Loucy (cell line): ENCODE measurements at regions not wholly inside any gene's neighbourhood (a gene's known extent, or its start where the extent isn't known, plus 50 kb on each side); places are given as distances from the start of the nearest gene placed in this dataset.

ENCODE experiments used
- H2AFZ ChIP-seq: fragments of 200-600 bp; sonication (generic); 2 replicates; pipeline ENCODE4 v1.6.0; 2016; ENCODE audit warnings: antibody characterized with exemption, mild to moderate bottlenecking, low read length, moderate library complexity
- H3F3A ChIP-seq: fragments of 200-600 bp; 2 replicates; pipeline ENCODE4 v1.6.0; 2016; ENCODE audit warnings: antibody characterized with exemption, low read depth, mild to moderate bottlenecking
- H3K27me3 ChIP-seq: fragments of 200-600 bp; sonication (generic); 2 replicates; pipeline ENCODE4 v1.6.1; 2014; ENCODE audit warnings: low read length, mild to moderate bottlenecking; ENCODE audit not compliant: insufficient read depth, poor library complexity, severe bottlenecking
- H3K36me3 ChIP-seq: fragments of 200-600 bp; sonication (generic); 2 replicates; pipeline ENCODE4 v1.6.1; 2016; ENCODE audit warnings: low read length; ENCODE audit not compliant: insufficient read depth
- H3K4me1 ChIP-seq: fragments of 200-600 bp; sonication (generic); 2 replicates; pipeline ENCODE4 v1.5.1; 2014; ENCODE audit warnings: low read length, mild to moderate bottlenecking; ENCODE audit not compliant: insufficient read depth, poor library complexity, severe bottlenecking
- H3K4me2 ChIP-seq: fragments of 200-600 bp; sonication (generic); 2 replicates; pipeline ENCODE4 v1.6.0; 2014; ENCODE audit warnings: antibody characterized with exemption, low read length, low read depth, mild to moderate bottlenecking; ENCODE audit not compliant: poor library complexity, severe bottlenecking
- H3K4me3 ChIP-seq: fragments of 200-600 bp; sonication (generic); 2 replicates; pipeline ENCODE4 v1.5.1; 2014; ENCODE audit warnings: low read length, mild to moderate bottlenecking, mixed read lengths; ENCODE audit not compliant: poor library complexity, severe bottlenecking
- H3K79me2 ChIP-seq: fragments of 200-600 bp; sonication (generic); 2 replicates; pipeline ENCODE4 v1.6.1; 2014; ENCODE audit warnings: low read length; ENCODE audit not compliant: insufficient read depth
- H3K9ac ChIP-seq: fragments of 200-600 bp; sonication (generic); 2 replicates; pipeline ENCODE4 v1.6.0; 2014; ENCODE audit warnings: mild to moderate bottlenecking, low read depth, low read length, moderate library complexity; ENCODE audit not compliant: poor library complexity, severe bottlenecking
- H3K9me2 ChIP-seq: fragments of 200-600 bp; sonication (generic); replicated peaks from 2 replicates; pipeline ENCODE4 v1.6.1; 2016; ENCODE audit warnings: low read depth, low read length, mixed read lengths
- H3K9me3 ChIP-seq: fragments of 200-600 bp; sonication (generic); 2 replicates; pipeline ENCODE4 v1.6.1; 2014; ENCODE audit warnings: mild to moderate bottlenecking, antibody characterized with exemption, low read length, low read depth; ENCODE audit not compliant: insufficient read depth
- H4K20me1 ChIP-seq: fragments of 200-600 bp; sonication (generic); 2 replicates; pipeline ENCODE4 v1.6.0; 2014; ENCODE audit warnings: antibody characterized with exemption, low read length, mild to moderate bottlenecking; ENCODE audit not compliant: insufficient read depth, poor library complexity, severe bottlenecking
- CTCF ChIP-seq: fragments of 200-600 bp; sonication (generic); conservative IDR thresholded peaks from 2 replicates; pipeline ENCODE4 v1.5.1; 2014; ENCODE audit warnings: mild to moderate bottlenecking, antibody characterized with exemption, low read length
- EZH2phosphoT487 ChIP-seq: fragments of 200-600 bp; IDR thresholded peaks from 2 replicates; pipeline ENCODE4 v1.6.1; 2018; ENCODE audit warnings: antibody characterized with exemption, mild to moderate bottlenecking, moderate library complexity, borderline replicate concordance

- Histone ChIP-seq H3K9me3 (no peaks in the 10 kb centered on the region), H3K9me2 (no peaks in the 10 kb centered on the region), H3K36me3 (no peaks in the 10 kb centered on the region), H3K4me3 (no peak overlapping the region), H3K79me2 (no peaks in the 10 kb centered on the region), H3K4me1 (no peaks in the 10 kb centered on the region), H2AFZ (no peak overlapping the region), H4K20me1 (no peaks in the 10 kb centered on the region), H3K27me3 (no peaks in the 10 kb centered on the region), H3K9ac (no peak overlapping the region), H3K4me2 (no peak overlapping the region), H3F3A (no peaks in the 10 kb centered on the region)
- TF ChIP-seq CTCF (no peak), EZH2phosphoT487 (no peak)
Observed at GRCh38 chr3:73718326-73719110, 93.8 kb upstream of the PDZRN3 start.

GRCh38 chr3:73716418-73716817, 91.7 kb upstream of the PDZRN3 start:
- Histone ChIP-seq H3K9me2 (no peaks in the 10 kb centered on the region), H3K9me3 (no peaks in the 10 kb centered on the region), H3K4me1 (no peaks in the 10 kb centered on the region), H2AFZ (no peak overlapping the region), H3K36me3 (no peaks in the 10 kb centered on the region), H3K9ac (no peak overlapping the region), H3K27me3 (no peaks in the 10 kb centered on the region), H3K79me2 (no peaks in the 10 kb centered on the region), H4K20me1 (no peaks in the 10 kb centered on the region), H3F3A (no peaks in the 10 kb centered on the region), H3K4me2 (no peak overlapping the region), H3K4me3 (no peak overlapping the region)
- TF ChIP-seq EZH2phosphoT487 = no peak
- TF ChIP-seq CTCF = no peak

GRCh38 chr3:73710340-73710739, 85.6 kb upstream of the PDZRN3 start:
- Histone ChIP-seq H3K9ac (no peak overlapping the region), H2AFZ (no peak overlapping the region), H3K4me1 (no peaks in the 10 kb centered on the region), H3K9me2 (no peaks in the 10 kb centered on the region), H3K4me3 (no peak overlapping the region), H4K20me1 (no peaks in the 10 kb centered on the region), H3K36me3 (no peaks in the 10 kb centered on the region), H3F3A (no peaks in the 10 kb centered on the region), H3K79me2 (no peaks in the 10 kb centered on the region), H3K4me2 (no peak overlapping the region), H3K9me3 (no peaks in the 10 kb centered on the region), H3K27me3 (no peaks in the 10 kb centered on the region)
- TF ChIP-seq CTCF (no peak), EZH2phosphoT487 (no peak)
